Neural progenitor cell (in vitro differentiated cells): ENCODE measurements at regions not wholly inside any gene's neighbourhood (a gene's known extent, or its start where the extent isn't known, plus 50 kb on each side); places are given as distances from the start of the nearest gene placed in this dataset.

Experiments used
- DNase-seq: peaks from one replicate; pipeline ENCODE4 v3.0.0-alpha.2; 2016; ENCODE audit warnings: low spot score
- H2AFZ ChIP-seq: fragments of 200-600 bp; sonication (generic); replicated peaks from 2 replicates; pipeline ENCODE4 v1.6.1; 2016; ENCODE audit warnings: antibody characterized with exemption
- H3F3A ChIP-seq: fragments of 200-600 bp; sonication (generic); 2 replicates; pipeline ENCODE4 v1.6.1; 2016; ENCODE audit warnings: antibody characterized with exemption, low read depth
- H3K27ac ChIP-seq: fragments of 200-600 bp; sonication (generic); 2 replicates; pipeline ENCODE4 v1.5.1; 2016; ENCODE audit warnings: mild to moderate bottlenecking
- H3K27me3 ChIP-seq: fragments of 200-600 bp; sonication (generic); 2 replicates; pipeline ENCODE4 v1.6.1; 2016; ENCODE audit warnings: mild to moderate bottlenecking, moderate library complexity
- H3K36me3 ChIP-seq: fragments of 200-600 bp; sonication (generic); 2 replicates; pipeline ENCODE4 v1.5.1; 2016
- H3K4me1 ChIP-seq: fragments of 200-600 bp; sonication (generic); 2 replicates; pipeline ENCODE4 v1.6.1; 2016; ENCODE audit warnings: mixed run types
- H3K4me2 ChIP-seq: fragments of 200-600 bp; sonication (generic); 2 replicates; pipeline ENCODE4 v1.6.1; 2016
- H3K4me3 ChIP-seq: fragments of 200-600 bp; sonication (generic); 2 replicates; pipeline ENCODE4 v1.5.1; 2016
- H3K79me2 ChIP-seq: fragments of 200-600 bp; sonication (generic); 2 replicates; pipeline ENCODE4 v1.6.1; 2016; ENCODE audit warnings: low read depth
- H3K9ac ChIP-seq: fragments of 200-600 bp; sonication (generic); 2 replicates; pipeline ENCODE4 v1.6.1; 2016
- H3K9me3 ChIP-seq: fragments of 200-600 bp; sonication (generic); 2 replicates; pipeline ENCODE4 v1.5.1; 2016; ENCODE audit warnings: low read depth
- H4K20me1 ChIP-seq: fragments of 200-600 bp; sonication (generic); 2 replicates; pipeline ENCODE4 v1.6.1; 2016; ENCODE audit warnings: low read depth
- H3K27ac Mint-ChIP-seq: 3 replicates; pipeline ENCODE4 v1.8.0; 2021; ENCODE audit warnings: mixed read lengths
- H3K27me3 Mint-ChIP-seq: 2 replicates; pipeline ENCODE4 v1.8.0; 2022; ENCODE audit warnings: low read depth, mild to moderate bottlenecking, inconsistent platforms, moderate library complexity, mixed read lengths; ENCODE audit not compliant: insufficient read depth
- H3K36me3 Mint-ChIP-seq: 3 replicates; pipeline ENCODE4 v1.8.0; 2021; ENCODE audit warnings: mixed read lengths
- H3K4me1 Mint-ChIP-seq: 3 replicates; pipeline ENCODE4 v1.8.0; 2021; ENCODE audit warnings: mixed read lengths
- H3K4me3 Mint-ChIP-seq: 3 replicates; pipeline ENCODE4 v1.8.0; 2021; ENCODE audit warnings: mild to moderate bottlenecking, moderate library complexity, mixed read lengths
- H3K9me3 Mint-ChIP-seq: 3 replicates; pipeline ENCODE4 v1.8.0; 2020; ENCODE audit warnings: mixed read lengths
- CTCF ChIP-seq: fragments of 200-600 bp; sonication (generic); IDR thresholded peaks from 2 replicates; pipeline ENCODE4 v1.5.1; 2017; ENCODE audit warnings: antibody characterized with exemption, mild to moderate bottlenecking
- EZH2 ChIP-seq: fragments of 200-600 bp; sonication (generic); IDR thresholded peaks from 2 replicates; pipeline ENCODE4 v1.6.1; 2017; ENCODE audit warnings: antibody characterized with exemption, mild to moderate bottlenecking, moderate library complexity
- EZH2phosphoT487 ChIP-seq: fragments of 200-600 bp; sonication (generic); IDR thresholded peaks from 2 replicates; pipeline ENCODE4 v1.6.1; 2017; ENCODE audit warnings: antibody characterized with exemption

GRCh38 chr5:54388409-54388808, 67.1 kb upstream of the HSPB3 start:
- Histone ChIP-seq H3K9ac (no peak overlapping the region), H3K27me3 (no peaks in the 10 kb centered on the region), H3K4me2 (no peak overlapping the region), H3K4me3 (no peak overlapping the region), H3F3A (no peaks in the 10 kb centered on the region), H3K27ac (no peak overlapping the region), H3K79me2 (no peaks in the 10 kb centered on the region), H3K36me3 (no peaks in the 10 kb centered on the region), H3K9me3 (no peaks in the 10 kb centered on the region), H4K20me1 (no peaks in the 10 kb centered on the region), H3K4me1 (no peaks in the 10 kb centered on the region), H2AFZ (no peak overlapping the region)
- DNase-seq = no peak
- TF ChIP-seq EZH2 (no peak), CTCF (no peak), EZH2phosphoT487 (no peak)
- peaks cover 2% of the 10 kb centered on the region for H3K27me3 Mint-ChIP-seq
- peaks cover 1% of the 10 kb centered on the region for H3K9me3 Mint-ChIP-seq
- H3K27ac Mint-ChIP-seq = no peak overlapping the region
- peaks cover 18% of the 10 kb centered on the region for H3K4me1 Mint-ChIP-seq
- H3K36me3 Mint-ChIP-seq = no peaks in the 10 kb centered on the region
- H3K4me3 Mint-ChIP-seq = no peak overlapping the region

GRCh38 chr5:54387659-54388232, 67.8 kb upstream of the HSPB3 start:
- no peaks in the 10 kb centered on the region for H3F3A ChIP-seq
- no peak overlapping the region for H3K4me2 ChIP-seq
- no peak overlapping the region for H2AFZ ChIP-seq
- Mint-ChIP-seq H3K27ac (no peak overlapping the region), H3K4me1 (peaks cover 18% of the 10 kb centered on the region), H3K4me3 (no peak overlapping the region), H3K27me3 (peaks cover 2% of the 10 kb centered on the region), H3K36me3 (no peaks in the 10 kb centered on the region), H3K9me3 (peaks cover 1% of the 10 kb centered on the region)
- H3K4me1 ChIP-seq = no peaks in the 10 kb centered on the region
- no peak overlapping the region for H3K9ac ChIP-seq
- no peaks in the 10 kb centered on the region for H3K9me3 ChIP-seq
- no peaks in the 10 kb centered on the region for H3K36me3 ChIP-seq
- TF ChIP-seq EZH2phosphoT487 = no peak
- no peak overlapping the region for H3K27ac ChIP-seq
- no peak for DNase-seq
- no peaks in the 10 kb centered on the region for H4K20me1 ChIP-seq
- no peaks in the 10 kb centered on the region for H3K79me2 ChIP-seq
- H3K27me3 ChIP-seq = no peaks in the 10 kb centered on the region
- H3K4me3 ChIP-seq = no peak overlapping the region

GRCh38 chr5:54387031-54387430, 68.5 kb upstream of the HSPB3 start:
- H2AFZ ChIP-seq = no peak overlapping the region
- no peaks in the 10 kb centered on the region for H3F3A ChIP-seq
- no peak overlapping the region for H3K27ac ChIP-seq
- Mint-ChIP-seq H3K4me3 (no peak overlapping the region), H3K4me1 (peaks cover 18% of the 10 kb centered on the region), H3K9me3 (peaks cover 1% of the 10 kb centered on the region), H3K27me3 (peaks cover 2% of the 10 kb centered on the region), H3K27ac (no peak overlapping the region), H3K36me3 (no peaks in the 10 kb centered on the region)
- no peaks in the 10 kb centered on the region for H3K4me1 ChIP-seq
- H3K4me3 ChIP-seq = no peak overlapping the region
- no peaks in the 10 kb centered on the region for H3K27me3 ChIP-seq
- H3K79me2 ChIP-seq = no peaks in the 10 kb centered on the region
- no peak for DNase-seq
- no peak overlapping the region for H3K9ac ChIP-seq
- TF ChIP-seq EZH2 (no peak), CTCF (no peak), EZH2phosphoT487 (no peak)
- no peaks in the 10 kb centered on the region for H4K20me1 ChIP-seq
- no peaks in the 10 kb centered on the region for H3K9me3 ChIP-seq
- no peaks in the 10 kb centered on the region for H3K36me3 ChIP-seq
- no peak overlapping the region for H3K4me2 ChIP-seq

GRCh38 chr5:54385994-54386393, 69.5 kb upstream of the HSPB3 start:
- no peaks in the 10 kb centered on the region for H3K79me2 ChIP-seq
- no peak for DNase-seq
- H3K4me1 ChIP-seq = no peaks in the 10 kb centered on the region
- no peak overlapping the region for H3K4me3 Mint-ChIP-seq
- peaks cover 18% of the 10 kb centered on the region for H3K4me1 Mint-ChIP-seq
- H4K20me1 ChIP-seq = no peaks in the 10 kb centered on the region
- no peak overlapping the region for H2AFZ ChIP-seq
- H3K27ac Mint-ChIP-seq = no peak overlapping the region
- no peaks in the 10 kb centered on the region for H3F3A ChIP-seq
- H3K27me3 ChIP-seq = no peaks in the 10 kb centered on the region
- H3K9me3 ChIP-seq = no peaks in the 10 kb centered on the region
- H3K36me3 ChIP-seq = no peaks in the 10 kb centered on the region
- H3K9ac ChIP-seq = no peak overlapping the region
- peaks cover 2% of the 10 kb centered on the region for H3K27me3 Mint-ChIP-seq
- no peak overlapping the region for H3K4me3 ChIP-seq
- H3K4me2 ChIP-seq = no peak overlapping the region
- no peak overlapping the region for H3K27ac ChIP-seq
- H3K36me3 Mint-ChIP-seq = no peaks in the 10 kb centered on the region
- H3K9me3 Mint-ChIP-seq = peaks cover 1% of the 10 kb centered on the region
- no peak for TF ChIP-seq EZH2phosphoT487
